B cell (primary cell): ENCODE measurements at regions not wholly inside any gene's neighbourhood (a gene's known extent, or its start where the extent isn't known, plus 50 kb on each side); places are given as distances from the start of the nearest gene placed in this dataset.

Experiments used
- ATAC-seq: fragments of 200-7000 bp; cut with Tn5 transposase; one replicate; pipeline ENCODE4 v1.10.0; 2021; ENCODE audit warnings: low read depth, mild to moderate bottlenecking, moderate number of reproducible peaks, moderate library complexity
- CTCF ChIA-PET: fragments of 350-600 bp; sonication (Branson Sonifier 250); formaldehyde crosslinking; loops from one replicate; lab custom pipeline; 2021; ENCODE audit warnings: antibody characterized with exemption, inconsistent platforms; lab: Charles Lee
- POLR2A ChIA-PET: fragments of 350-600 bp; sonication (Branson Sonifier 250); formaldehyde crosslinking; loops from one replicate; lab custom pipeline; 2021; ENCODE audit warnings: antibody characterized with exemption; lab: Charles Lee
- DNase-seq: peaks from one replicate; pipeline ENCODE4 v3.0.0; 2013
- H2AFZ ChIP-seq: 2 replicates; pipeline ENCODE4 v1.6.1; 2012; ENCODE audit warnings: mild to moderate bottlenecking, low read depth, low read length; ENCODE audit not compliant: insufficient read depth, poor library complexity, severe bottlenecking
- H3K27ac ChIP-seq, 2 donors: 1 replicate in 1 of 2; 2 replicates in 1 of 2; pipeline ENCODE4 v1.5.1; 2012 to 2013; ENCODE audit warnings: low read length in 2 of 2, mild to moderate bottlenecking in 2 of 2, moderate library complexity in 1 of 2
- H3K27me3 ChIP-seq, 4 experiments: fragments of 200-600 bp in 1 of 4; sonication (generic) in 1 of 4; replicated peaks in 1 of 4; 1 replicate in 2 of 4; 2 replicates in 2 of 4; pipeline versions ENCODE4 v1.6.1 to v1.7.0; 2013 to 2016; ENCODE audit warnings: low read length in 3 of 4, mild to moderate bottlenecking in 2 of 4, mixed read lengths in 1 of 4, moderate library complexity in 1 of 4; ENCODE audit not compliant: insufficient read depth in 4 of 4, control insufficient read depth in 3 of 4; ENCODE audit errors: control extremely low read depth in 1 of 4
- H3K36me3 ChIP-seq, 2 experiments: replicated peaks in 1 of 2; 1 replicate in 1 of 2; 2 replicates in 1 of 2; pipeline versions ENCODE4 v1.6.1 to v1.7.1; 2013; ENCODE audit warnings: low read length in 1 of 2; ENCODE audit not compliant: insufficient read depth in 2 of 2, control insufficient read depth in 1 of 2; ENCODE audit errors: control extremely low read depth in 1 of 2, extremely low read depth in 1 of 2
- H3K4me1 ChIP-seq, 2 donors: fragments of 200-600 bp in 1 of 2; sonication (generic) in 1 of 2; 1 replicate in 1 of 2; 2 replicates in 1 of 2; pipeline versions ENCODE4 v1.5.1 to v1.6.1; 2013 to 2017; ENCODE audit warnings: low read length in 2 of 2; ENCODE audit not compliant: control insufficient read depth in 2 of 2, insufficient read depth in 2 of 2
- H3K4me2 ChIP-seq: replicated peaks from 2 replicates; pipeline ENCODE3; 2012; ENCODE audit warnings: mild to moderate bottlenecking, low read depth, low read length; ENCODE audit not compliant: poor library complexity, severe bottlenecking
- H3K4me3 ChIP-seq, 5 experiments: fragments of 200-600 bp in 1 of 5; sonication (generic) in 1 of 5; 1 replicate in 3 of 5; 2 replicates in 2 of 5; pipeline versions ENCODE4 v1.5.1 to v1.7.0; 2011 to 2016; ENCODE audit warnings: low read length in 4 of 5, mild to moderate bottlenecking in 4 of 5, low read depth in 2 of 5, control low read depth in 1 of 5, moderate library complexity in 1 of 5; ENCODE audit not compliant: insufficient read depth in 1 of 5; ENCODE audit errors: control extremely low read depth in 1 of 5, extremely low read depth in 1 of 5
- H3K79me2 ChIP-seq: fragments of 200-600 bp; sonication (generic); one replicate; pipeline ENCODE4 v1.6.0; 2016; ENCODE audit warnings: low read length; ENCODE audit not compliant: control insufficient read depth, insufficient read depth
- H3K9ac ChIP-seq: fragments of 200-600 bp; sonication (generic); 2 replicates; pipeline ENCODE4 v1.6.1; 2017; ENCODE audit warnings: mild to moderate bottlenecking, low read length, moderate library complexity
- H3K9me3 ChIP-seq, 3 donors: one replicate each; pipeline versions ENCODE4 v1.6.1 to v1.7.1; 2013; ENCODE audit warnings: low read length in 2 of 3; ENCODE audit not compliant: control insufficient read depth in 2 of 3, insufficient read depth in 1 of 3; ENCODE audit errors: control extremely low read depth in 1 of 3
- H4K20me1 ChIP-seq: 2 replicates; pipeline ENCODE4 v1.6.0; 2012; ENCODE audit warnings: mild to moderate bottlenecking, low read length; ENCODE audit not compliant: insufficient read depth, control insufficient read depth, poor library complexity, severe bottlenecking
- H3K27ac Mint-ChIP-seq: one replicate; pipeline ENCODE4 v1.8.0; 2021; ENCODE audit warnings: mixed read lengths
- H3K27me3 Mint-ChIP-seq: one replicate; pipeline ENCODE4 v1.8.0; 2021; ENCODE audit warnings: mixed read lengths
- H3K4me1 Mint-ChIP-seq: one replicate; pipeline ENCODE4 v1.8.0; 2021; ENCODE audit warnings: mixed read lengths
- H3K4me3 Mint-ChIP-seq: one replicate; pipeline ENCODE4 v1.8.0; 2021; ENCODE audit warnings: mixed read lengths
- H3K9me3 Mint-ChIP-seq: one replicate; pipeline ENCODE4 v1.8.0; 2022; ENCODE audit warnings: mixed read lengths; ENCODE audit not compliant: insufficient read depth
- EZH2 ChIP-seq: IDR thresholded peaks from 2 replicates; pipeline ENCODE4 v1.6.1; 2012; ENCODE audit warnings: borderline replicate concordance, low read depth, mild to moderate bottlenecking, moderate library complexity, low read length; ENCODE audit not compliant: insufficient read depth, poor library complexity, severe bottlenecking
- WGBS: methylation state at CpG from one replicate; pipeline ENCODE4 v1.1.5; 2013; ENCODE audit warnings: missing lambda C conversion rate; ENCODE audit not compliant: insufficient coverage; 5-methylcytosine and 5-hydroxymethylcytosine counted together
- intact Hi-C: fragments of 100-400 bp; cut with micrococcal nuclease; formaldehyde crosslinking; loops from one replicate; pipeline ENCODE4 v1.10.0; 2022
- TF ChIP-seq, protein P1 (sequence below): fragments of 200-600 bp; IDR thresholded peaks from one replicate; pipeline ENCODE4 v1.8.0; 2022; ENCODE audit warnings: antibody characterized with exemption, mild to moderate bottlenecking

DNA sequence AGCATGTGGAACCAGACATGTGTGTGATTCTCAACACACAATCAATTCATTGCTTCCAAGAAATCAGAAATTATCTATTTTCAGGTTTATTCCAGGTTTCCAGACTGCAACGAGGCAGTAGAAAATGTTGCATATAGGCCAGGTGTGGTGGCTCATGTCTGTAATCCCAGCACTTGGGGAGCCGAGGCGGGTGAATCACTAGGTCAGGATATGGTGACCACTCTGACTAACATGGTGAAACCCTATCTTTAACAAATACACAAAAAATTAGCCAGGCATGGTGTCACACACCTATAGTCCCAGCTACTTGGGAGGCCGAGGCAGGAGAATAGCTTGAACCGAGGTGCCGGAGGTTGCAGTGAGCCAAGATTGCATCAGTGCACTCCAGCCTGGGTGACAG is 1289.9 kb downstream of the NLGN4Y start:
- no peak overlapping the region for H3K4me2 ChIP-seq
- intact Hi-C loops = no loop called here
- no peak overlapping the region for H3K27ac ChIP-seq
- H3K27me3 Mint-ChIP-seq = no peaks in the 10 kb centered on the region
- DNase-seq (no peak), ATAC-seq (no peak)
- H3K4me3 Mint-ChIP-seq = no peak overlapping the region
- no peaks in the 10 kb centered on the region for H4K20me1 ChIP-seq
- no peaks in the 10 kb centered on the region for H3K9me3 Mint-ChIP-seq
- ChIA-PET POLR2A (no interaction called here), CTCF (no interaction called here)
- no peak overlapping the region for H2AFZ ChIP-seq
- no peaks in the 10 kb centered on the region for H3K27me3 ChIP-seq
- H3K9ac ChIP-seq = no peak overlapping the region
- no peaks in the 10 kb centered on the region for H3K79me2 ChIP-seq
- no peak overlapping the region for H3K27ac Mint-ChIP-seq
- TF ChIP-seq, protein P1, sequence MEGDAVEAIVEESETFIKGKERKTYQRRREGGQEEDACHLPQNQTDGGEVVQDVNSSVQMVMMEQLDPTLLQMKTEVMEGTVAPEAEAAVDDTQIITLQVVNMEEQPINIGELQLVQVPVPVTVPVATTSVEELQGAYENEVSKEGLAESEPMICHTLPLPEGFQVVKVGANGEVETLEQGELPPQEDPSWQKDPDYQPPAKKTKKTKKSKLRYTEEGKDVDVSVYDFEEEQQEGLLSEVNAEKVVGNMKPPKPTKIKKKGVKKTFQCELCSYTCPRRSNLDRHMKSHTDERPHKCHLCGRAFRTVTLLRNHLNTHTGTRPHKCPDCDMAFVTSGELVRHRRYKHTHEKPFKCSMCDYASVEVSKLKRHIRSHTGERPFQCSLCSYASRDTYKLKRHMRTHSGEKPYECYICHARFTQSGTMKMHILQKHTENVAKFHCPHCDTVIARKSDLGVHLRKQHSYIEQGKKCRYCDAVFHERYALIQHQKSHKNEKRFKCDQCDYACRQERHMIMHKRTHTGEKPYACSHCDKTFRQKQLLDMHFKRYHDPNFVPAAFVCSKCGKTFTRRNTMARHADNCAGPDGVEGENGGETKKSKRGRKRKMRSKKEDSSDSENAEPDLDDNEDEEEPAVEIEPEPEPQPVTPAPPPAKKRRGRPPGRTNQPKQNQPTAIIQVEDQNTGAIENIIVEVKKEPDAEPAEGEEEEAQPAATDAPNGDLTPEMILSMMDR = no peak
- no peak for TF ChIP-seq EZH2
- WGBS = no CpG with 5 or more reads among the region's 6 CpGs
- H3K4me1 ChIP-seq = no peaks in the 10 kb centered on the region
- H3K4me1 Mint-ChIP-seq = no peaks in the 10 kb centered on the region
- H3K9me3 ChIP-seq = no peaks in the 10 kb centered on the region
- H3K36me3 ChIP-seq = no peaks in the 10 kb centered on the region
- no peak overlapping the region for H3K4me3 ChIP-seq
